RWPE1 (cell line): ENCODE measurements at regions not wholly inside any gene's neighbourhood (a gene's known extent, or its start where the extent isn't known, plus 50 kb on each side); places are given as distances from the start of the nearest gene placed in this dataset.
A peak's percentile ranks its signal among the peaks of the same experiment; 100 is the strongest.

ENCODE experiments used
- CTCF ChIA-PET: fragments of 350-600 bp; sonication (Branson Sonifier 250); formaldehyde crosslinking; extraction: SDS; loops from one replicate; lab custom pipeline; 2021; lab: Yijun Ruan, JAX
- POLR2A ChIA-PET: fragments of 400-600 bp; formaldehyde crosslinking; extraction: SDS; loops from one replicate; lab custom pipeline; 2020; ENCODE audit warnings: antibody characterized with exemption; ENCODE audit not compliant: low non-redundant PET; lab: Yijun Ruan, JAX
- DNase-seq: peaks from one replicate; pipeline ENCODE4 v3.0.0; 2012; ENCODE audit warnings: low spot score
- H3K27ac ChIP-seq: fragments of 450-650 bp; 2 replicates; pipeline ENCODE4 v1.5.1; 2017
- CTCF ChIP-seq: fragments of 450-650 bp; conservative IDR thresholded peaks from 2 replicates; pipeline ENCODE4 v1.5.1; 2017; ENCODE audit warnings: low read depth, mild to moderate bottlenecking

- no peak for TF ChIP-seq CTCF
- ChIA-PET CTCF (no interaction called here), POLR2A (no interaction called here)
- no peak for DNase-seq
- no peak overlapping the region for H3K27ac ChIP-seq
Observed at GRCh38 chr5:110255194-110255593, 471.3 kb downstream of the TMEM232 start.

GRCh38 chr5:110256298-110256697 lies 470.2 kb downstream of the TMEM232 start:
- DNase-seq, result no peak
- H3K27ac ChIP-seq, result no peak overlapping the region
- POLR2A ChIA-PET, result no interaction called here
- CTCF ChIA-PET, result interaction anchor here (0.6 kb wide), 1 partner anchor 10 kb away, joined by 6 read pairs; no protein-coding TSS in a partner anchor
- no peak for TF ChIP-seq CTCF

GRCh38 chr5:110257971-110258370 lies 468.5 kb downstream of the TMEM232 start:
- DNase-seq, result no peak
- TF ChIP-seq CTCF, result no peak
- POLR2A ChIA-PET, result interaction anchor here (0.6 kb wide), 1 partner anchor 158 kb away, joined by 3 read pairs; no protein-coding TSS in a partner anchor
- no peak overlapping the region for H3K27ac ChIP-seq
- CTCF ChIA-PET, result no interaction called here

GRCh38 chr5:110258460-110259216 lies 467.8 kb downstream of the TMEM232 start:
- peak; percentile 38 for DNase-seq
- no peak overlapping the region for H3K27ac ChIP-seq
- ChIA-PET CTCF (no interaction called here), POLR2A (no interaction called here)
- TF ChIP-seq CTCF, result no peak

- no peak for DNase-seq
- ChIA-PET POLR2A (no interaction called here), CTCF (no interaction called here)
- TF ChIP-seq CTCF, result no peak
- H3K27ac ChIP-seq, result no peak overlapping the region
Observed at GRCh38 chr5:110262749-110263148, 463.7 kb downstream of the TMEM232 start.

- no peak overlapping the region for H3K27ac ChIP-seq
- POLR2A ChIA-PET, result no interaction called here
- no peak for TF ChIP-seq CTCF
- CTCF ChIA-PET, result no interaction called here
- no peak for DNase-seq
Observed at GRCh38 chr5:110264661-110265060, 461.8 kb downstream of the TMEM232 start.
